SK-N-SH (cell line): ENCODE measurements at regions not wholly inside any gene's neighbourhood (a gene's known extent, or its start where the extent isn't known, plus 50 kb on each side); places are given as distances from the start of the nearest gene placed in this dataset.

ENCODE experiments used
- CTCF ChIA-PET: fragments of 300-600, 350-600 bp; formaldehyde crosslinking; extraction: SDS; loops from one replicate; lab custom pipeline; 2021; lab: Yijun Ruan, JAX
- POLR2A ChIA-PET: fragments of 350-600 bp; sonication (Branson Sonifier 250); formaldehyde crosslinking; extraction: SDS; loops from one replicate; lab custom pipeline; 2020; ENCODE audit warnings: antibody characterized with exemption, inconsistent platforms; lab: Yijun Ruan, JAX
- DNase-seq: peaks from one replicate; pipeline ENCODE4 v3.0.0; 2012
- H2AFZ ChIP-seq: fragments of 200-600 bp; sonication (generic); 2 replicates; pipeline ENCODE4 v1.8.1; 2016; ENCODE audit warnings: antibody characterized with exemption, mild to moderate bottlenecking, low read depth
- H3F3A ChIP-seq: fragments of 200-600 bp; sonication (generic); replicated peaks from 2 replicates; pipeline ENCODE3; 2016; ENCODE audit warnings: antibody characterized with exemption, mild to moderate bottlenecking; ENCODE audit not compliant: insufficient read depth
- H3K27ac ChIP-seq, 2 experiments: fragments of 200-500 bp in 1 of 2; fragments of 200-600 bp in 1 of 2; sonication (Bioruptor generic) in 1 of 2; sonication (generic), shearing (Covaris generic) in 1 of 2; 2 replicates each; pipeline versions ENCODE4 v1.5.1 to v1.6.1; 2014 to 2016; ENCODE audit warnings: low read depth in 2 of 2, inconsistent platforms in 1 of 2, low read length in 1 of 2, mild to moderate bottlenecking in 1 of 2, mixed read lengths in 1 of 2
- H3K27me3 ChIP-seq: fragments of 200-600 bp; sonication (generic), shearing (Covaris generic); 2 replicates; pipeline ENCODE4 v1.6.1; 2016; ENCODE audit warnings: mixed run types; ENCODE audit not compliant: insufficient read depth
- H3K36me3 ChIP-seq, 2 experiments: fragments of 200-500 bp in 1 of 2; fragments of 200-600 bp in 1 of 2; sonication (Bioruptor generic) in 1 of 2; sonication (generic) in 1 of 2; replicated peaks in 1 of 2; 2 replicates each; pipeline versions ENCODE3 to v1.5.1; 2014 to 2016; ENCODE audit warnings: low read length in 1 of 2, mild to moderate bottlenecking in 1 of 2; ENCODE audit not compliant: insufficient read depth in 2 of 2, control insufficient read depth in 1 of 2
- H3K4me1 ChIP-seq, 2 experiments: fragments of 200-500 bp in 1 of 2; fragments of 200-600 bp in 1 of 2; sonication (Bioruptor generic) in 1 of 2; sonication (generic), shearing (Covaris generic) in 1 of 2; 2 replicates each; pipeline versions ENCODE4 v1.5.1 to v1.6.1; 2014 to 2016; ENCODE audit warnings: low read depth in 1 of 2, low read length in 1 of 2, mixed run types in 1 of 2; ENCODE audit not compliant: insufficient read depth in 2 of 2, control insufficient read depth in 1 of 2
- H3K4me2 ChIP-seq: fragments of 200-600 bp; sonication (generic), shearing (Covaris generic); 2 replicates; pipeline ENCODE4 v1.6.1; 2017; ENCODE audit warnings: mixed run types
- H3K4me3 ChIP-seq, 2 experiments: fragments of 200-500 bp in 1 of 2; fragments of 200-600 bp in 1 of 2; sonication (Bioruptor generic) in 1 of 2; sonication (generic), shearing (Covaris generic) in 1 of 2; 2 replicates each; pipeline versions ENCODE4 v1.5.1 to v1.8.1; 2014 to 2016; ENCODE audit warnings: low read depth in 2 of 2, inconsistent platforms in 1 of 2, low read length in 1 of 2, mild to moderate bottlenecking in 1 of 2, mixed read lengths in 1 of 2, moderate library complexity in 1 of 2
- H3K79me2 ChIP-seq: fragments of 200-600 bp; sonication (generic); 2 replicates; pipeline ENCODE4 v1.8.1; 2017; ENCODE audit warnings: mild to moderate bottlenecking; ENCODE audit not compliant: insufficient read depth
- H3K9ac ChIP-seq: fragments of 200-600 bp; sonication (generic); 2 replicates; pipeline ENCODE4 v1.6.1; 2017; ENCODE audit warnings: mixed run types
- H3K9me2 ChIP-seq: fragments of 200-600 bp; sonication (generic); 2 replicates; pipeline ENCODE4 v1.6.1; 2017; ENCODE audit warnings: mixed run types
- H3K9me3 ChIP-seq: fragments of 200-600 bp; sonication (generic); 2 replicates; pipeline ENCODE4 v1.6.1; 2017; ENCODE audit warnings: mixed run types, mild to moderate bottlenecking, moderate library complexity
- H4K20me1 ChIP-seq: fragments of 200-600 bp; sonication (generic); 2 replicates; pipeline ENCODE4 v1.6.1; 2017; ENCODE audit warnings: mild to moderate bottlenecking, mixed run types; ENCODE audit not compliant: insufficient read depth
- CHD2 ChIP-seq: fragments of 150-350 bp; IDR thresholded peaks from 2 replicates; pipeline ENCODE4 v1.6.1; 2018; ENCODE audit warnings: low read length; ENCODE audit not compliant: partially characterized antibody
- ELF1 ChIP-seq: IDR thresholded peaks from 2 replicates; pipeline ENCODE4 v1.4.0; 2012
- EP300 ChIP-seq, 2 experiments: IDR thresholded peaks; 2 replicates each; pipeline versions ENCODE4 v1.4.0 to v1.6.1; 2012; ENCODE audit warnings: borderline replicate concordance in 1 of 2, low read depth in 1 of 2, low read length in 1 of 2
- FOSL2 ChIP-seq: IDR thresholded peaks from 2 replicates; pipeline ENCODE4 v1.4.0; 2012; ENCODE audit warnings: low read depth, mild to moderate bottlenecking, moderate library complexity, borderline replicate concordance
- IRF3 ChIP-seq: fragments of 150-350 bp; IDR thresholded peaks from 2 replicates; pipeline ENCODE4 v1.6.1; 2016; ENCODE audit warnings: mild to moderate bottlenecking, low read depth, low read length
- MAX ChIP-seq: IDR thresholded peaks from 2 replicates; pipeline ENCODE4 v1.4.0; 2012; ENCODE audit warnings: low read depth
- MEF2A ChIP-seq: IDR thresholded peaks from 2 replicates; pipeline ENCODE4 v1.4.0; 2012; ENCODE audit warnings: low read depth, borderline replicate concordance
- NFIC ChIP-seq: IDR thresholded peaks from 2 replicates; pipeline ENCODE4 v1.4.0; 2012; ENCODE audit warnings: borderline replicate concordance
- NRF1 ChIP-seq: IDR thresholded peaks from 2 replicates; pipeline ENCODE4 v1.6.1; 2012; ENCODE audit warnings: low read depth, mild to moderate bottlenecking, low read length
- PBX3 ChIP-seq: IDR thresholded peaks from 2 replicates; pipeline ENCODE4; 2012
- RAD21 ChIP-seq: IDR thresholded peaks from 2 replicates; pipeline ENCODE4 v1.6.1; 2012; ENCODE audit warnings: mild to moderate bottlenecking, low read length
- REST ChIP-seq: IDR thresholded peaks from 2 replicates; pipeline ENCODE4 v1.6.1; 2012; ENCODE audit warnings: mild to moderate bottlenecking, low read depth, low read length, moderate library complexity
- RFX5 ChIP-seq: IDR thresholded peaks from 2 replicates; pipeline ENCODE4 v1.6.1; 2012; ENCODE audit warnings: mild to moderate bottlenecking, improper control_type of control experiment, low read length
- TAF1 ChIP-seq: IDR thresholded peaks from 2 replicates; pipeline ENCODE4 v1.6.1; 2012; ENCODE audit warnings: low read depth, mild to moderate bottlenecking, low read length, moderate library complexity, borderline replicate concordance
- TEAD4 ChIP-seq: IDR thresholded peaks from 2 replicates; pipeline ENCODE4 v1.4.0; 2012; ENCODE audit warnings: mild to moderate bottlenecking, borderline replicate concordance; ENCODE audit not compliant: insufficient read depth
- USF2 ChIP-seq: fragments of 150-350 bp; IDR thresholded peaks from 2 replicates; pipeline ENCODE4 v1.6.1; 2017; ENCODE audit warnings: antibody characterized with exemption, low read length, low read depth, borderline replicate concordance
- YY1 ChIP-seq: IDR thresholded peaks from 2 replicates; pipeline ENCODE4 v1.4.0; 2012; ENCODE audit warnings: low read depth, mild to moderate bottlenecking
- ZBTB33 ChIP-seq: IDR thresholded peaks from 2 replicates; pipeline ENCODE4 v1.4.0; 2012; ENCODE audit warnings: low read depth, borderline replicate concordance
- WGBS: methylation state at CpG from one replicate; pipeline ENCODE4 v1.1.6; 2017; ENCODE audit warnings: low lambda C conversion rate; 5-methylcytosine and 5-hydroxymethylcytosine counted together

GRCh38 chr1:191711961-191712360, 446.3 kb upstream of the RGS18 start:
- Histone ChIP-seq H3K79me2 (no peaks in the 10 kb centered on the region), H2AFZ (no peak overlapping the region), H3K36me3 (no peaks in the 10 kb centered on the region), H4K20me1 (no peaks in the 10 kb centered on the region), H3K9ac (no peak overlapping the region), H3K9me3 (no peaks in the 10 kb centered on the region), H3K4me2 (no peak overlapping the region), H3K27ac (no peak overlapping the region), H3K27me3 (no peaks in the 10 kb centered on the region), H3F3A (no peaks in the 10 kb centered on the region), H3K4me1 (peaks cover 0 to 2% of the 10 kb centered on the region in 2 experiments; a peak in 1 of 4 replicates), H3K4me3 (no peak overlapping the region), H3K9me2 (no peaks in the 10 kb centered on the region)
- DNase-seq = no peak
- 16% methylated on average over 6 of the region's 6 CpGs for WGBS
- ChIA-PET CTCF (no interaction called here), POLR2A (no interaction called here)
- TF ChIP-seq NFIC (no peak), IRF3 (no peak), YY1 (no peak), NRF1 (no peak), RFX5 (no peak), MAX (no peak), TEAD4 (no peak), TAF1 (no peak), FOSL2 (no peak), ELF1 (no peak), EP300 (IDR thresholded peaks at IDR 0.05; ENCODE audit: borderline replicate concordance in 1 of 2, low read depth in 1 of 2, low read length in 1 of 2) (no peak), REST (no peak), CHD2 (no peak), USF2 (no peak), RAD21 (no peak), ZBTB33 (no peak), PBX3 (no peak), MEF2A (no peak)
